Natural killer cell treated with Interleukin-12 subunit alpha and Interleukin-12 subunit beta and Interleukin-15 and Interleukin-18, amount 100 ng/mL, for 72 hours (primary cell): ENCODE measurements at regions not wholly inside any gene's neighbourhood (a gene's known extent, or its start where the extent isn't known, plus 50 kb on each side); places are given as distances from the start of the nearest gene placed in this dataset.
A peak's percentile ranks its signal among the peaks of the same experiment; 100 is the strongest.

Experiments
- ATAC-seq, 2 donors: fragments of 150-1000 bp; cut with Tn5 transposase in 1 of 2; sonication (Bioruptor Pico), chemical (Tn5 transposase) in 1 of 2; 2 replicates each; pipeline ENCODE4 v1.10.0; 2021
- DNase-seq: peaks from one replicate; pipeline ENCODE4 v3.0.0; 2022; ENCODE audit warnings: low spot score
- H3K27ac Mint-ChIP-seq, 2 donors: 1 replicate in 1 of 2; 2 replicates in 1 of 2; pipeline ENCODE4 v1.8.0; 2022; ENCODE audit warnings: mixed read lengths in 2 of 2, mild to moderate bottlenecking in 1 of 2, moderate library complexity in 1 of 2
- H3K27me3 Mint-ChIP-seq, 2 donors: 1 replicate in 1 of 2; 2 replicates in 1 of 2; pipeline ENCODE4 v1.8.0; 2022; ENCODE audit warnings: mixed read lengths in 2 of 2
- H3K36me3 Mint-ChIP-seq: one replicate; pipeline ENCODE4 v1.8.0; 2022; ENCODE audit warnings: mixed read lengths
- H3K4me1 Mint-ChIP-seq, 2 donors: 1 replicate in 1 of 2; 2 replicates in 1 of 2; pipeline ENCODE4 v1.8.0; 2022; ENCODE audit warnings: low read depth in 2 of 2, mixed read lengths in 2 of 2, mild to moderate bottlenecking in 1 of 2
- H3K4me3 Mint-ChIP-seq: one replicate; pipeline ENCODE4 v1.8.0; 2022; ENCODE audit warnings: mixed read lengths
- H3K9me3 Mint-ChIP-seq: 2 replicates; pipeline ENCODE4 v1.8.0; 2022; ENCODE audit warnings: mixed read lengths

DNA sequence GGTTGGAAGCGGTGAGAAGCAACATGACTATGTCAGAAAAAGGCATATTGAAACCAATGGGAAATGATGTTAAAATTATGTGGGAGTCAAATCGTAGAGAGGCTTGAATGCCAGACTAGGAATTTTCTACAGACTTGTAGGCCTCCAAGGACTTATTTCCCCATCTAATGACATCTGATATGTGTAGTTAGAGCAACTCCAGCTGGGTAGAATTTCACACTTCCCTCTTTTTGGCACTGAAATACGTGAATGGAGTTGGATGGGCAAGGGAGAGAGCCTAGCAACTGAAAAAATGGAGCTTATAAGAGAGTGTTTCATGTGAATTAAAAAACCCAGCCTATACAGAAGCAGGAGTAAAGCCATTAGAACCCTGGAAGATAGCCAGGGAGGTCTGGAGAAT lies 304.2 kb downstream of the INSC start:
- Mint-ChIP-seq H3K27ac (no peak overlapping the region), H3K4me1 (no peaks in the 10 kb centered on the region), H3K36me3 (no peaks in the 10 kb centered on the region), H3K9me3 (peaks cover 5% of the 10 kb centered on the region), H3K27me3 (peaks cover 0 to 5% of the 10 kb centered on the region in 2 donors), H3K4me3 (no peak overlapping the region)
- ATAC-seq (no peak), DNase-seq (no peak)

- no peak for DNase-seq
- ATAC-seq: no peak
- H3K27ac Mint-ChIP-seq: no peak overlapping the region
- no peaks in the 10 kb centered on the region for H3K36me3 Mint-ChIP-seq
- H3K27me3 Mint-ChIP-seq: peaks cover 0 to 5% of the 10 kb centered on the region in 2 donors
- no peaks in the 10 kb centered on the region for H3K4me1 Mint-ChIP-seq
- H3K4me3 Mint-ChIP-seq: no peak overlapping the region
- peaks cover 5% of the 10 kb centered on the region for H3K9me3 Mint-ChIP-seq
Measured at GRCh38 chr11:15419696-15420095, 305.0 kb downstream of the INSC start.

GRCh38 chr11:15430381-15430780 lies 315.7 kb downstream of the INSC start:
- no peak overlapping the region for H3K27ac Mint-ChIP-seq
- no peaks in the 10 kb centered on the region for H3K27me3 Mint-ChIP-seq
- ATAC-seq: no peak
- no peaks in the 10 kb centered on the region for H3K36me3 Mint-ChIP-seq
- H3K9me3 Mint-ChIP-seq: peaks cover 4% of the 10 kb centered on the region
- no peaks in the 10 kb centered on the region for H3K4me1 Mint-ChIP-seq
- DNase-seq: no peak
- no peak overlapping the region for H3K4me3 Mint-ChIP-seq

GRCh38 chr11:15434529-15434928 lies 319.8 kb downstream of the INSC start:
- H3K27me3 Mint-ChIP-seq: no peaks in the 10 kb centered on the region
- H3K27ac Mint-ChIP-seq: no peak overlapping the region
- no peak for DNase-seq
- no peaks in the 10 kb centered on the region for H3K36me3 Mint-ChIP-seq
- H3K9me3 Mint-ChIP-seq: peaks cover 4% of the 10 kb centered on the region
- H3K4me1 Mint-ChIP-seq: no peaks in the 10 kb centered on the region
- no peak overlapping the region for H3K4me3 Mint-ChIP-seq
- ATAC-seq: no peak

DNA sequence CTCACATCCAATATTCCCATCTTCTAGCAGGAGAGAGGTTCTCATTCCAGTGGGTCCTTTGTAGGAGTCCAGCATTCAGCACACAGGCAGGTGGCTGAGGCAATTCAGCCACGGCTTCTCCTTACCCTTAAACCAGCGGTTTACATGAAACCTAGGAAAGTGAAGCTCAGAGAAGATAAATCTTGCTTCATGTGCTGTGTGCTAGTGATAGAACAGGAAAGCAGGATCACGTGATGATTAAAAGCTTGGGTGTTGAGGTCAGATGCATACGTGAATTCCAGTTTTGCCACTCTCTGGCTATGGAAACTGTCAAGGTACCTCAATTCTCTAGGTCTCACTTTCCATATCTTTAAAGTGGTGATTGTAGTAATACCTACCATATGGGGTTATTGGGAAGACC lies 331.6 kb downstream of the INSC start:
- DNase-seq: no peak
- H3K9me3 Mint-ChIP-seq: peaks cover 10% of the 10 kb centered on the region
- H3K27ac Mint-ChIP-seq: no peak overlapping the region

GRCh38 chr11:15446929-15447328 lies 332.2 kb downstream of the INSC start:
- H3K4me1 Mint-ChIP-seq: no peaks in the 10 kb centered on the region
- peaks cover 12% of the 10 kb centered on the region for H3K9me3 Mint-ChIP-seq
- no peaks in the 10 kb centered on the region for H3K27me3 Mint-ChIP-seq
- no peak overlapping the region for H3K4me3 Mint-ChIP-seq
- H3K36me3 Mint-ChIP-seq: no peaks in the 10 kb centered on the region
- ATAC-seq (no peak), DNase-seq (no peak)
- H3K27ac Mint-ChIP-seq: no peak overlapping the region

More for the DNA sequence above, 331.6 kb downstream of the INSC start:
- Mint-ChIP-seq H3K4me3 (no peak overlapping the region), H3K36me3 (no peaks in the 10 kb centered on the region), H3K27me3 (no peaks in the 10 kb centered on the region), H3K4me1 (no peaks in the 10 kb centered on the region)
- ATAC-seq: no peak

- H3K9me3 Mint-ChIP-seq: peaks cover 12% of the 10 kb centered on the region
- no peak overlapping the region for H3K4me3 Mint-ChIP-seq
- H3K27me3 Mint-ChIP-seq: no peaks in the 10 kb centered on the region
- DNase-seq (no peak), ATAC-seq (no peak)
- H3K36me3 Mint-ChIP-seq: no peaks in the 10 kb centered on the region
- H3K27ac Mint-ChIP-seq: no peak overlapping the region
- H3K4me1 Mint-ChIP-seq: no peaks in the 10 kb centered on the region
Measured at GRCh38 chr11:15451713-15452112, 337.0 kb downstream of the INSC start.

- H3K4me3 Mint-ChIP-seq: no peak overlapping the region
- H3K9me3 Mint-ChIP-seq: peaks cover 10% of the 10 kb centered on the region
- DNase-seq (no peak), ATAC-seq (no peak)
- no peaks in the 10 kb centered on the region for H3K4me1 Mint-ChIP-seq
- H3K27ac Mint-ChIP-seq: no peak overlapping the region
- no peaks in the 10 kb centered on the region for H3K36me3 Mint-ChIP-seq
- no peaks in the 10 kb centered on the region for H3K27me3 Mint-ChIP-seq
Measured at GRCh38 chr11:15453211-15453765, 338.6 kb downstream of the INSC start.

- no peaks in the 10 kb centered on the region for H3K4me1 Mint-ChIP-seq
- DNase-seq: no peak
- H3K27ac Mint-ChIP-seq: no peak overlapping the region
- peaks cover 7% of the 10 kb centered on the region for H3K9me3 Mint-ChIP-seq
- no peaks in the 10 kb centered on the region for H3K36me3 Mint-ChIP-seq
- H3K27me3 Mint-ChIP-seq: no peaks in the 10 kb centered on the region
- H3K4me3 Mint-ChIP-seq: no peak overlapping the region
- no peak for ATAC-seq
Measured at GRCh38 chr11:15468466-15468865, 353.7 kb downstream of the INSC start.

- peak in 1 of 2 donors; percentile 24 for ATAC-seq
- H3K4me3 Mint-ChIP-seq: no peak overlapping the region
- H3K4me1 Mint-ChIP-seq: no peaks in the 10 kb centered on the region
- H3K27ac Mint-ChIP-seq: no peak overlapping the region
- no peak for DNase-seq
- no peaks in the 10 kb centered on the region for H3K36me3 Mint-ChIP-seq
- H3K27me3 Mint-ChIP-seq: no peaks in the 10 kb centered on the region
- peaks cover 10% of the 10 kb centered on the region for H3K9me3 Mint-ChIP-seq
Measured at GRCh38 chr11:15471048-15471894, 356.5 kb downstream of the INSC start.

- Mint-ChIP-seq H3K9me3 (peaks cover 10% of the 10 kb centered on the region), H3K27me3 (no peaks in the 10 kb centered on the region), H3K4me3 (no peak overlapping the region), H3K4me1 (no peaks in the 10 kb centered on the region), H3K36me3 (no peaks in the 10 kb centered on the region), H3K27ac (no peak overlapping the region)
- ATAC-seq: no peak
- DNase-seq: no peak
Measured at GRCh38 chr11:15471895-15472799, 357.4 kb downstream of the INSC start.

DNA sequence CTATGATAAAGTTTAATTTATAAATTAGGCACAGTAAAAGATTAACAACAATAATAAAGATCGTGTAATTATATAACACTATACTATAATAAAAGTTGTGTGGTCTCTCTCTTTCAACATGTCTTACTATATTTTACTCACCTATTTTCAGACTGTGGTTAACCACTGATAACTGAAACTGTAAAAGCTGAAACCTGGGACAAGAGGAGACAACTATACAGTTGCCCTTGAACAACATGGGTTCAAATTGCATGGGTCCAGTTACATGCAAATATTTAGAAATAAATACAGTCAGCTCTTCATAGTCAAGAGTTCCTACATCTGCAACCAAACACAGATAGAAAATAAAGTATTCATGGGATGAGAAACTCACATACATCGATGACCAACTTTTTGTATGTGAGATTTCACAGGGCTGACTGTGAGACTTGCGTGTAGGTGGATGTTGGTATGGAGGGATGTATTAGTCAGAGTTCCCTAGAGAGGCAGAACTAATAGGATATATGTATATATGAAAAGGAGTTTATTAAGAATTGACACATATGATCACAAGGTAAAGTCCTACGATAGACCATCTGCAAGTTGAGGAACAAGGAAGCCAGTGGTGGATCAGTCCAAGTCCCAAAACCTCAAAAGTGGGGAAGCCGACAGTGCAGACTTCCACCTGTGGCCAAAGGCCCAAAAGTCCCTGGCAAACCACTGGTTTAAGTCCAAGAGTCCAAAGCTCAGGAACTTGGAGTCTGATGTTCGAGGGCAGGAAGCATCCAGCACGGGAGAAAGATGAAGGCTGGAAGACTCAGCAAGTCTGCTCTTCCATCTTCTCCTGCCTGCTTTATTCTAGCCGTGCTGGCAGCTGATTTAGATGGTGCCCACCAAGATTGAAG lies 359.5 kb downstream of the INSC start:
- Mint-ChIP-seq H3K36me3 (no peaks in the 10 kb centered on the region), H3K4me1 (no peaks in the 10 kb centered on the region), H3K27ac (no peak overlapping the region), H3K4me3 (no peak overlapping the region), H3K9me3 (peaks cover 6% of the 10 kb centered on the region), H3K27me3 (no peaks in the 10 kb centered on the region)
- DNase-seq (no peak), ATAC-seq (no peak)

DNA sequence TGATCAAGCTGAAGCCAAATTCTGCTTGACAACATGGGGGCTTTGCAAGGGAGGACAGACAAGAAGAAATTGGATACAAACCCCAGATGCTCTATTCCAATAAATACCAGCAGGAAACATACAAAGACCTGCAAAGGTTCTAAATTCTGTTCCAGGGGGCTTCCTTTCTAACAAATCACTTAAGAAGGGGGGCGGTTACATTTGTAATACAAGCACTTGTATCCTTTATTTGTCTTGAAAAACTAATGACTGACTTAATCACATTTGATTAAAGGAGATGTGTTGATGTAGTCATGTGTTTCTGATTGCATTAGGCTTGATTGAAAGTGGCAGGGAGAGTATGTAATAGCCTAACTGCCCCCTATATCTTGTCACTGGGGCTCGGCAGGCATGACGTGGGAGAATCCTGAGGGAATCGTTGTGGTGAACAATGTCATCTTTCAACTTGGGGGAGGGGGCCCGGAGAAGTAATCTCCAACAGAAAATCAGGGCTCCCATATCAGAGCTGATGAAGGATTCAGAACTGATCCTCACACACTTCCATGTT lies 361.7 kb downstream of the INSC start:
- Mint-ChIP-seq H3K4me1 (no peaks in the 10 kb centered on the region), H3K27ac (no peak overlapping the region), H3K36me3 (no peaks in the 10 kb centered on the region), H3K4me3 (no peak overlapping the region), H3K27me3 (no peaks in the 10 kb centered on the region), H3K9me3 (peaks cover 9% of the 10 kb centered on the region)
- ATAC-seq: no peak
- DNase-seq: no peak
